Prostate gland (tissue), 2 donors: ENCODE measurements at regions not wholly inside any gene's neighbourhood (a gene's known extent, or its start where the extent isn't known, plus 50 kb on each side); places are given as distances from the start of the nearest gene placed in this dataset.

Source experiments
- CTCF ChIP-seq, 4 experiments: fragments of 200-600 bp in 2 of 4; fragments of 450-650 bp in 2 of 4; sonication (generic) in 2 of 4; IDR thresholded peaks; 1 replicate in 3 of 4; 2 replicates in 1 of 4; pipeline ENCODE4 v1.5.1; 2016 to 2019; ENCODE audit warnings: antibody characterized with exemption in 4 of 4, mild to moderate bottlenecking in 2 of 4, moderate library complexity in 2 of 4
- POLR2AphosphoS5 ChIP-seq: sonication (generic); formaldehyde crosslinking; IDR thresholded peaks from one replicate; pipeline ENCODE4 v1.6.1; 2017; ENCODE audit warnings: antibody characterized with exemption

GRCh38 chr10:2972216-2972615, 95.1 kb upstream of the PFKP start:
- no peak for TF ChIP-seq CTCF (IDR thresholded peaks at IDR 0.05)
- no peak for TF ChIP-seq POLR2AphosphoS5
